GM13976 (cell line): ENCODE measurements at regions not wholly inside any gene's neighbourhood (a gene's known extent, or its start where the extent isn't known, plus 50 kb on each side); places are given as distances from the start of the nearest gene placed in this dataset.

Experiments used
- DNase-seq: peaks from one replicate; pipeline ENCODE4 v3.0.0; 2012; ENCODE audit warnings: low spot score
- in situ Hi-C: fragments of 300-500 bp; cut with MboI; formaldehyde crosslinking; loops from one replicate; pipeline ENCODE4 v1.12.0; 2022; ENCODE audit warnings: low sequenced_read_pairs, mixed read lengths, inconsistent platforms; ENCODE audit not compliant: unreplicated experiment
- TF ChIP-seq, protein P1 (sequence below): IDR thresholded peaks from 2 replicates; pipeline ENCODE4 v1.5.1; 2012; ENCODE audit warnings: borderline replicate concordance, mild to moderate bottlenecking; ENCODE audit not compliant: insufficient read depth; ENCODE audit errors: extremely low read depth, missing control alignments, control extremely low read depth

DNA sequence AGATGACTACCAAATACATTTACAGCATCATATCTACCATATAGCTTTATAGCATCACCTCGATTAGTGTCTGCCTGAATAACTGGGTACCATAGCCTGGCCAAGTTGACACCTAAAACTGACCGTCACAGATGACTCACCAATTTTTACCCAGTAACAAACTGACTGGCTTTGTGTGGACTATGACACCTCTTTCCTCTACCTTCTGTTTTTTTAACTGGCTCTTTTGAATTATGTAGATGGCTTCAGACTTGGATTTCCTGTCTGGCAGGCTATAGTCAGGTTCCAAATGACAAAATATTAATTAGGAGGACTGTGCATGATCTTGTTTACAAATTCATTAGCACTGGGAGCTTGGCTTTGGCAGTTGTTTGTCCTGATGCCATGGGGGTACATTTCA, 360.3 kb downstream of the TGFB2 start:
- in situ Hi-C loops, result no loop called here
- TF ChIP-seq, protein P1, sequence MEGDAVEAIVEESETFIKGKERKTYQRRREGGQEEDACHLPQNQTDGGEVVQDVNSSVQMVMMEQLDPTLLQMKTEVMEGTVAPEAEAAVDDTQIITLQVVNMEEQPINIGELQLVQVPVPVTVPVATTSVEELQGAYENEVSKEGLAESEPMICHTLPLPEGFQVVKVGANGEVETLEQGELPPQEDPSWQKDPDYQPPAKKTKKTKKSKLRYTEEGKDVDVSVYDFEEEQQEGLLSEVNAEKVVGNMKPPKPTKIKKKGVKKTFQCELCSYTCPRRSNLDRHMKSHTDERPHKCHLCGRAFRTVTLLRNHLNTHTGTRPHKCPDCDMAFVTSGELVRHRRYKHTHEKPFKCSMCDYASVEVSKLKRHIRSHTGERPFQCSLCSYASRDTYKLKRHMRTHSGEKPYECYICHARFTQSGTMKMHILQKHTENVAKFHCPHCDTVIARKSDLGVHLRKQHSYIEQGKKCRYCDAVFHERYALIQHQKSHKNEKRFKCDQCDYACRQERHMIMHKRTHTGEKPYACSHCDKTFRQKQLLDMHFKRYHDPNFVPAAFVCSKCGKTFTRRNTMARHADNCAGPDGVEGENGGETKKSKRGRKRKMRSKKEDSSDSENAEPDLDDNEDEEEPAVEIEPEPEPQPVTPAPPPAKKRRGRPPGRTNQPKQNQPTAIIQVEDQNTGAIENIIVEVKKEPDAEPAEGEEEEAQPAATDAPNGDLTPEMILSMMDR, result no peak
- no peak for DNase-seq

DNA sequence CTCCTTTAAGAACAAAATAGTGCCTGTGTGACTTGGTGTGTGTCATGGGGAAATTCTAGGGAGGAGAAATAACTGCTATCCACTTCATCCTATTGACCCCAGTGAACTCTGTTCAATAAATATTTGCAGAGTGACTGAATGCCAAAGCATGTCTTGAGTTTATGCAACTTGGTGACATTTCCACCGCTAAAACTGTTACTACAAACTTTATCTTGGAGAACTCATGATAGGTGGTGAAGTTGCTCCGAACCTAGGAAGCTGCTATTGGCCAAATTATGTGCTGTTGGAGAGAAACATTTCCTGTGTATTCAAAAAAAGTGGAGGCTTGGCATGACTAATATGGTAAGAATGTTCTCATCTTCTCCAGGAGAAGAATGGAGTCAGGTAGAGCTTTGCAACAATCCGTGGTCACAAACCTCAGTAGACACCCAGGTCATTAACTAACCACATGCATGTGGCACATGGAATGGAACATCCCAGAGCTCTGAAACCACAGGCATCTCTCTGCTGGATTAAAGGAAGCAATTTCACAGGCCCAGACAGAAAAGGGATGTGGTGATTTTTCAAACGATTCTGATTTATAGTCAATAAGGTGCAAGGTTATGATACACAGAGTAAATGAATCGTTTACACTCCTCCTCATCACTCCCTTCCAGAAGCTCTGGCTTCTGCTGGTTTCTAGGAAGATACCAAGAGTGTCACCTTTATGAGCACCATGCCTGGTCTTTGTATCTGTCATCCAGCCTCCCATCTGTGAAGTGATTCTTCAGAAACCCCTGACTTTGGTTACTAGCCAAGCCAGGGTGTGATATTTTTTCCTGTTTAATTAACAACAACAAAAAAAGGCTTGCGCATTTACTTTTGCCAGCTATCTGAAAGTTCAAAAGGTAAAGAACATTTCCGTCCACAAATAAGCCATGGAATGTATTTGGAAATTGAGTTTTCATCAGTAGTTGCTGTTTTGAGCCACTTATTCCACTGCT, 361.1 kb downstream of the TGFB2 start:
- TF ChIP-seq, protein P1, result no peak
- in situ Hi-C loops, result no loop called here
- no peak for DNase-seq

DNA sequence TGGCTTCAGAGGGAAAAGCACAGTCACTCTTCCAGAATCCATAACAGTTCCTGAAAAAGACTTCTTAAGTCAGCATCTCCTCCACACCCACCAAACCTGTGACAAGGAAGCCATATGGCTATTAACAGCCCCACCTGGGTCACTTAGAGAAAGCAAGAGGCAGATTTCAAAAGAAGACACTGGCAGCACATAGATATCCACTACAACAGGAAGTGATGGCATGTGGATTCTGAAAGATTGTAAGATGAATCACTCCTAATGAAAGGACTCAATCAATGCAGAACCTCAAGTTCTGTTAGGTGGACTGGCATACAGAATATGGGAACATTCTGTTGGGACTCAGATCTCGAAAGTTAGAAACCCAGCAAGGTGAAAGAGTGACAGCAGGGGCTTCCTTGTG, 365.9 kb downstream of the TGFB2 start:
- in situ Hi-C loops, result no loop called here
- TF ChIP-seq, protein P1, result no peak
- no peak for DNase-seq

DNA sequence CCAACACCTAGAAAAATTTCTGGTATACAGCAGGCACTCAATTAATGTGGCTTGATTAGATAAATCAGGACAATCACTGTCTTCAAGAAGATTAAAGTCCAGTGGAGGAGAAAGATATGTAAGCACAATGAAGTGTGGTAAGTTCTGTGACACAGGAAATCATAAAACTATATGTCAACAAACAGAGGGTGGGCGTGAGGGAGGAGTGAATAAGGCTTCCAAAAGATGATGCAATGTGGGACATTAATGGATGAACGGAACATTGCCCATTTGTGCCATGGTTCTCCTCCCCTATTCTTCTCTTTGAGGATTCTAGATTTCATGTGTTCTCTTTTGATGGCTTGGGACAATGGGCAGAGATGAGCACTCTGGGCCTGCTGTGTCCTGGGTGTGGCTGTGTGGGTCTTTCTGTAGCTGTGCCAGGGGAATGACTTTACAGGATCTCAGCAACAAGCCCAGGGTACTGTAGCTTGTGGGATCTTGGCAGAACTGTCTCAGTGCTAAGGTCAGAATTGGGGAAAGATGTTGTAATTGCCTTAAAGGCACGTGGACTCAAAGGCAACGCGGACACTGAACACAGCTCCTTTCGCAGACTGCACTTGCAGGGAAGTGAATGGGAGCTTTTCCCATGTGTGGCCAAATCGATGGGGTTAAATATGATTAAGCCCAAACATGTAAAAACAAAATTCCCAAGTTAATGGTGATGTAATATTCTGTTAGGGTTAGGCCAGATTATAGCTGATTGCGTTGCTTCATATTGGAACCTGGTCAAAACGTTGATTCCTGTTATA, 366.9 kb downstream of the TGFB2 start:
- in situ Hi-C loops, result no loop called here
- TF ChIP-seq, protein P1, result no peak
- DNase-seq, result no peak

DNA sequence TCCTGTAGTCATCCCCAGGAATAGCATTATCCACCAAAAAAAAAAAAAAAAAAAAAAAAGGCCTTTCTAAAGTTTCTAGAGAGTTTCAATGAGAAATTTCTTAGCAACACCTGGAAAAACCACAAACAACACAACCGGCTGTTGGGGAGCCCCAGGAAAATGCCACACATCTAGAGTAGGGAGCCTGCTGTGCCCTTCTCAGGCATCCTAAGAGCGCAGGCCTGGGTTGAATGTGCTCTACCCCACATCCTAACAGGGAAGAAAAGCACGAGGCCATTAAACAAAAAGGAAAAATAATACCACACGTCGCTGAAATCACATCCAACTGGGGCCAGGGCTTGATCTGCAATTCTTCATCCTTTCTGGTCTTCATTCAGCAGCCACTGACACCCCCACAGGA, 367.5 kb downstream of the TGFB2 start:
- DNase-seq, result no peak
- TF ChIP-seq, protein P1, result no peak
- in situ Hi-C loops, result no loop called here

DNA sequence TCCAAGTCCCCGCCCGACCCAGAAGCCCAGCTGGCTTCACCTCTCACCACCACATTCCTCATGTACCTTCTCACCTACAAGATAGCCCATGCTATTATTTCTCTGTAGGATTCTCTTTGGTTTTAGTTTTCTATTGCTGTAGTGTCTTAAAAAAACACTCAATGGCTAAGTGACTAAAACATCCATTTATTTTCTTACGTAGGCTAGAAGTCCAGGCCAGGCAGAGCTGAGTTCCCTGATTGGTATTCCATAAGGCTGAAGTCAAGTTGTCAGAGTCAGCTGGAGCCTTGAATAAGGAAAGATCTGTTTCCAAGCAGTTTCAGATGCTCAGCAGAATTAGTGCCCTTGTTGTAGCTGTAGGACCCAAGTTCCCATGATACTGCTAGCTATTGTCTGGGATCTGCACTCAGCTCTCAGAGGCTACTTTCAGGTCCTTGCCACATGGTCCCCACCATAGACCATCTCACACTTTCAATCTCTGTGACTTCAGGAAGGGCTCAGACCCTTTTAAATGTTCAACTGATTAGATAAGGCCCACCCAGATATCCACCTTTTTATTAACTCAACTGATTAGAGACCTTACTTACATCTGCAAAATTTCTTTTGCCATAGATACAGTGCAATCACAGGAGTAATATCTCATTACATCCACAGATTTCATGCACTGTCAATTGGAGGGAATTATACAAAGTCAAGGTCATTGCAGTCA, 371.0 kb downstream of the TGFB2 start:
- no peak for DNase-seq
- in situ Hi-C loops, result no loop called here
- TF ChIP-seq, protein P1, result no peak
